WTC11 (cell line): ENCODE measurements at regions not wholly inside any gene's neighbourhood (a gene's known extent, or its start where the extent isn't known, plus 50 kb on each side); places are given as distances from the start of the nearest gene placed in this dataset.

Source experiments
- ATAC-seq: fragments of 200-7000 bp; cut with Tn5 transposase; 2 replicates; pipeline ENCODE4 v1.10.0; 2021; ENCODE audit warnings: mild to moderate bottlenecking, moderate library complexity
- CTCF ChIA-PET: fragments of 300-600 bp; sonication (Branson Sonifier 250); formaldehyde crosslinking; loops from one replicate; lab custom pipeline; 2021; ENCODE audit warnings: antibody characterized with exemption; lab: Charles Lee
- POLR2A ChIA-PET: fragments of 350-600 bp; sonication (Branson Sonifier 250); formaldehyde crosslinking; loops from one replicate; lab custom pipeline; 2021; ENCODE audit warnings: antibody characterized with exemption; lab: Charles Lee
- DNase-seq: peaks from one replicate; pipeline ENCODE4 v3.0.0; 2021; ENCODE audit warnings: low spot score
- H3K27ac Mint-ChIP-seq: 2 replicates; pipeline ENCODE4 v1.8.0; 2021; ENCODE audit warnings: mixed read lengths
- H3K27me3 Mint-ChIP-seq: 2 replicates; pipeline ENCODE4 v1.8.0; 2021; ENCODE audit warnings: low read depth, mild to moderate bottlenecking, moderate library complexity, mixed read lengths
- H3K36me3 Mint-ChIP-seq: 2 replicates; pipeline ENCODE4 v1.8.0; 2021; ENCODE audit warnings: mixed read lengths
- H3K4me1 Mint-ChIP-seq: 2 replicates; pipeline ENCODE4 v1.8.0; 2022; ENCODE audit warnings: mixed read lengths
- H3K4me3 Mint-ChIP-seq: 2 replicates; pipeline ENCODE4 v1.8.0; 2021; ENCODE audit warnings: mild to moderate bottlenecking, moderate library complexity, mixed read lengths
- H3K9me3 Mint-ChIP-seq: 2 replicates; pipeline ENCODE4 v1.8.0; 2021; ENCODE audit warnings: mixed read lengths
- CREB1 ChIP-seq: sonication (generic); formaldehyde crosslinking; IDR thresholded peaks from 2 replicates; pipeline ENCODE4 v1.8.0; 2023; ENCODE audit warnings: mild to moderate bottlenecking, missing genetic modification reagents
- E2F1 ChIP-seq: sonication (generic); formaldehyde crosslinking; IDR thresholded peaks from 2 replicates; pipeline ENCODE4 v1.8.0; 2022; ENCODE audit warnings: mild to moderate bottlenecking, missing genetic modification reagents
- E2F4 ChIP-seq: sonication (generic); formaldehyde crosslinking; IDR thresholded peaks from 2 replicates; pipeline ENCODE4 v1.8.1; 2022; ENCODE audit warnings: low read depth, mild to moderate bottlenecking, moderate library complexity, missing genetic modification reagents, borderline replicate concordance
- ESRRA ChIP-seq: sonication (generic); formaldehyde crosslinking; IDR thresholded peaks from 2 replicates; pipeline ENCODE4 v1.8.1; 2022; ENCODE audit warnings: mild to moderate bottlenecking, missing genetic modification reagents, borderline replicate concordance
- FOXP4 ChIP-seq: sonication (generic); formaldehyde crosslinking; IDR thresholded peaks from 2 replicates; pipeline ENCODE4 v1.8.0; 2022; ENCODE audit warnings: mild to moderate bottlenecking, missing genetic modification reagents
- GABPB1 ChIP-seq: sonication (generic); formaldehyde crosslinking; IDR thresholded peaks from 2 replicates; pipeline ENCODE4 v1.8.1; 2023; ENCODE audit warnings: mild to moderate bottlenecking, missing genetic modification reagents
- HMGXB4 ChIP-seq: sonication (generic); formaldehyde crosslinking; IDR thresholded peaks from 2 replicates; pipeline ENCODE4 v1.8.1; 2023; ENCODE audit warnings: mild to moderate bottlenecking, moderate library complexity, missing genetic modification reagents
- JUN ChIP-seq: sonication (generic); formaldehyde crosslinking; IDR thresholded peaks from 2 replicates; pipeline ENCODE4 v1.8.0; 2023; ENCODE audit warnings: mild to moderate bottlenecking, missing genetic modification reagents
- MXD4 ChIP-seq: fragments of 250-450 bp; sonication (Bioruptor Pico); IDR thresholded peaks from 2 replicates; pipeline ENCODE4 v1.8.0; 2021; ENCODE audit warnings: mild to moderate bottlenecking, moderate library complexity, borderline replicate concordance
- MYBL2 ChIP-seq: sonication (generic); formaldehyde crosslinking; IDR thresholded peaks from 2 replicates; pipeline ENCODE4 v1.8.1; 2023; ENCODE audit warnings: mild to moderate bottlenecking, moderate library complexity, missing genetic modification reagents
- PRRX2 ChIP-seq: fragments of 250-450 bp; sonication (Bioruptor Pico); IDR thresholded peaks from 2 replicates; pipeline ENCODE4 v1.8.0; 2021; ENCODE audit warnings: mild to moderate bottlenecking
- SMAD3 ChIP-seq: sonication (generic); formaldehyde crosslinking; IDR thresholded peaks from 2 replicates; pipeline ENCODE4 v1.8.0; 2022; ENCODE audit warnings: missing genetic modification reagents, mild to moderate bottlenecking, borderline replicate concordance
- SMAD4 ChIP-seq: sonication (generic); formaldehyde crosslinking; IDR thresholded peaks from 2 replicates; pipeline ENCODE4 v1.8.0; 2022; ENCODE audit warnings: mild to moderate bottlenecking, missing genetic modification reagents
- SP1 ChIP-seq: sonication (generic); formaldehyde crosslinking; conservative IDR thresholded peaks from 2 replicates; pipeline ENCODE4 v1.8.1; 2022; ENCODE audit warnings: missing genetic modification reagents
- ZBTB43 ChIP-seq: sonication (generic); formaldehyde crosslinking; IDR thresholded peaks from 2 replicates; pipeline ENCODE4 v1.8.1; 2023; ENCODE audit warnings: mild to moderate bottlenecking, missing genetic modification reagents
- ZNF121 ChIP-seq: sonication (generic); formaldehyde crosslinking; IDR thresholded peaks from 2 replicates; pipeline ENCODE4 v1.8.0; 2023; ENCODE audit warnings: missing genetic modification reagents
- ZNF232 ChIP-seq: sonication (generic); formaldehyde crosslinking; IDR thresholded peaks from 2 replicates; pipeline ENCODE4 v1.8.0; 2022; ENCODE audit warnings: mild to moderate bottlenecking, missing genetic modification reagents
- ZNF317 ChIP-seq: sonication (generic); formaldehyde crosslinking; IDR thresholded peaks from 2 replicates; pipeline ENCODE4 v1.8.1; 2023; ENCODE audit warnings: low read depth, mild to moderate bottlenecking, moderate library complexity, missing genetic modification reagents, borderline replicate concordance
- ZNF423 ChIP-seq: fragments of 250-450 bp; sonication (Bioruptor Pico); IDR thresholded peaks from 2 replicates; pipeline ENCODE4 v2.1.2; 2022; ENCODE audit warnings: mild to moderate bottlenecking, moderate library complexity
- TF ChIP-seq, protein P1 (sequence below): fragments of 250-450 bp; sonication (Bioruptor Pico); IDR thresholded peaks from 2 replicates; pipeline ENCODE4 v1.9.0; 2021; ENCODE audit warnings: mild to moderate bottlenecking

DNA sequence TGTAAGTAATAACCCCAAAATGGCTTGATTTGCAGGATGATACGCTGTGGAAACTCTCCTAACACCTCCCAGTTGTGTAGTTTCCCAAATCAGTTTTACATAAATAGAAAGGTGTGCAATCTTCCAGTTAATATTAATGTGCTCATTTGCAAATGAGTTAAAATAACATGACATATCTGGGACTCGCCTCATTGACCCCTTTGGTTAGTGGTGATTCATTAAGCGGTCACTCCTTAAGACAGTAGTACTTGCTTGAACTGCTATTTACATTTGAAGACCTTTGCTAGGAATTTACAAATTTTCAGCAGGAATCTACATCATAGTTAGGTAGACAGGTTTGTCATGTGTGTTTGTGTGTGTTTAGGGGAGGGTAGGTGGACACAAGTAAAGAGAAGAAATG, 1367.7 kb upstream of the CELF4 start:
- Mint-ChIP-seq H3K27ac (no peak overlapping the region), H3K4me1 (peaks cover 46% of the 10 kb centered on the region), H3K36me3 (peaks cover 3% of the 10 kb centered on the region; the same call in 1 of the 2 replicates), H3K27me3 (no peaks in the 10 kb centered on the region), H3K9me3 (peaks cover 8% of the 10 kb centered on the region; the same call in 1 of the 2 replicates), H3K4me3 (no peak overlapping the region)
- ATAC-seq (no peak), DNase-seq (no peak)
- POLR2A ChIA-PET: no interaction called here
- CTCF ChIA-PET: no interaction called here
- TF ChIP-seq ZNF423 (CRISPR knock-in tag) (no peak), CREB1 (no peak), SMAD3 (no peak), GABPB1 (CRISPR knock-in tag) (no peak), MXD4 (no peak), ZNF121 (CRISPR knock-in tag) (no peak), SMAD4 (no peak), ZNF232 (CRISPR knock-in tag) (no peak), SP1 (CRISPR knock-in tag) (no peak), E2F1 (no peak), PRRX2 (CRISPR knock-in tag) (no peak), E2F4 (CRISPR knock-in tag) (no peak), JUN (CRISPR knock-in tag) (no peak), FOXP4 (CRISPR knock-in tag) (no peak), ZBTB43 (CRISPR knock-in tag) (no peak), MYBL2 (CRISPR knock-in tag) (no peak), ESRRA (no peak), ZNF317 (CRISPR knock-in tag) (no peak), HMGXB4 (CRISPR knock-in tag) (no peak)
- TF ChIP-seq, protein P1, sequence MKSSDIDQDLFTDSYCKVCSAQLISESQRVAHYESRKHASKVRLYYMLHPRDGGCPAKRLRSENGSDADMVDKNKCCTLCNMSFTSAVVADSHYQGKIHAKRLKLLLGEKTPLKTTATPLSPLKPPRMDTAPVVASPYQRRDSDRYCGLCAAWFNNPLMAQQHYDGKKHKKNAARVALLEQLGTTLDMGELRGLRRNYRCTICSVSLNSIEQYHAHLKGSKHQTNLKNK (CRISPR knock-in tag): no peak
- TF ChIP-seq, all 79 proteins: peak for 0

- peaks cover 3% of the 10 kb centered on the region; the same call in 1 of the 2 replicates for H3K36me3 Mint-ChIP-seq
- DNase-seq (no peak), ATAC-seq (no peak)
- TF ChIP-seq JUN (CRISPR knock-in tag): no peak
- POLR2A ChIA-PET: no interaction called here
- CTCF ChIA-PET: no interaction called here
- H3K9me3 Mint-ChIP-seq: peaks cover 8% of the 10 kb centered on the region; the same call in 1 of the 2 replicates
- H3K27me3 Mint-ChIP-seq: no peaks in the 10 kb centered on the region
- no peak overlapping the region for H3K27ac Mint-ChIP-seq
- peaks cover 49% of the 10 kb centered on the region for H3K4me1 Mint-ChIP-seq
- H3K4me3 Mint-ChIP-seq: no peak overlapping the region
Measured at GRCh38 chr18:38932752-38933151, 1367.2 kb upstream of the CELF4 start.
